T-helper 1 cell (primary cell): ENCODE measurements at regions not wholly inside any gene's neighbourhood (a gene's known extent, or its start where the extent isn't known, plus 50 kb on each side); places are given as distances from the start of the nearest gene placed in this dataset.

Experiments used
- DNase-seq, 5 donors: peaks; one replicate each; pipeline ENCODE4 v3.0.0-alpha.2; 2012 to 2020

DNA sequence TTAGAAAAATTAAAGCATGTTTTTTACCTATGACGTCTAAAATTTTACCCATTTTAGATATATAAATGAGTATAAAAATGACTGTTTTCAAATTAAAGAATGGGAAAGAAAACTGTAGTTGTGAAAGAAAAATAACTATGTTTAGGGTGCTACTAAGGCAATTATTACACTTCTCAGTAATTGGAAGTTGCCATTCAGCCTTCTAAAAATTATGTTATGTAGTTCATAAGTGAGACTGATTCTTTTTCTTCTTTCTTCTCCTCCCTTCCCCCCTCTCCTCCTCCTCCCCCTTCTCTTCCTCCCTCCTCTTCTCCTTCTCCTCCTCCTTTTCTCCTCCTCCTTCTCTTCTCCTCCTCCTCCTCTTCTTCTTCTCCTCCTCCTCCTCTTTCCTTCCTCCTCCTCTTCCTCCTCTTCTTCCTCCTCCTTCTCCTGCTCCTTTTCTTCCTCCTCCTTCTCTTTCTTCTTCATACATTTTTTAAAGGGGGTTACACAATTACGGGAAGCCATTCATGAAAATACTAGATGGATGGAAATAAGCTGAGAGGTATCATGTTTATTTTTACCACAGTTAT, 223.6 kb downstream of the CETN3 start:
- DNase-seq, result no peak

DNA sequence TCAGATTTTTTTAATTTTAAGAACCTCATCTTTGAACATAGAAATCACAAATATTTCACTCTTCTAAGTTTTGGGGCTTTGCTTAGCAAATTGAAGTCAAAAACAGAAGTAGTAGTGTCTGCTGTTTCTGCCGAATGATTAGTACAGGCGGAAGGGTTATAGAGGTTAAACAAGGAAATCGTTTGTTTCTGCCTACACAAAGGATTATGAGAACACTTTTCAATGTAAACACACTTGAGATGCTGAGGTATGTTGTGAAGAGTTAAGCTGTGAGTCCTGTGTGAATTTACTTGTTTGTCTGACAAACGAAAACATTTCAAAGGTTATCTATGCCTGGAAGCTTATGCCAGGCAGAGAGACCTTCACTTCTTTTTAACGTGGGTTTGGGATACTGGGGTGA, 224.8 kb downstream of the CETN3 start:
- DNase-seq, result no peak

DNA sequence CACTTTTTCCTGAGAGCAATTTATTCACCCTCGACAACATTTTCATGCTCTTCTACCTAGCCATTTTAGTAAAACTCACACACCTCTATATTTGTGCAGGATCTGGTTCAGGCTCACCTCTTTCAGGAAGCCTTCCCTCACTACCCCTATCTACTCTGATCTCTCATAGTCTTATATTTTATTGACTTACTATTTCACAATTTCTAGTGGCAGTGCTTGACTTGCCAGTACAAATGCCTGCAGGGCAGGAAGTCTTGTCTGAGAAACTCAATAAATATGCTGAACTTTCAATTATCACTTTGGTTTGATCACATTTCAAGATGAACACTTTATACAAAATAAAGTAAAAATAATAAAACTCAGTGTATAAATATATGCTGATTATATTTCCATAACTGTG, 226.8 kb downstream of the CETN3 start:
- DNase-seq, result no peak

GRCh38 chr5:90174236-90174635, 235.3 kb downstream of the CETN3 start:
- DNase-seq, result no peak

GRCh38 chr5:90173299-90174030, 236.1 kb downstream of the CETN3 start:
- DNase-seq, result no peak

GRCh38 chr5:90171466-90171865, 238.1 kb downstream of the CETN3 start:
- no peak for DNase-seq

DNA sequence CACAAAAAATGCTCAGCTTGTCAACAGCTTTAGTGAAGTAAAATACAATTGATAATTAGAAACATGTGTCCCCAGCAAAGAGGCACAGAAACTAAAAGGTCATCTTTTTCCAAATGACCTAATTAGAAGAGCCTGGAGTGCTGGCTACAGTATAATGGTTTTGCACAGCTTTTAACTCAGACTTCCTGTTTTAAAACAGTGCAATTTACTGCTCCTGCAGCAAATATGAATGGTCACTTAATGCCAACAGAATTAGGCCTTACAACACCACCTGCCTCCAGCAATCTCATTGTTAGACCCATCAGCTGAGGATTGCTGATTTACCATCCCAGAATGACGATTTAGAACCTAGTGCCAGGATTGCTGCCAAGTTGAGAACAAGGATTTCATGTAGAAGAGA, 239.3 kb downstream of the CETN3 start:
- DNase-seq, result no peak

GRCh38 chr5:90169078-90169477, 240.5 kb downstream of the CETN3 start:
- no peak for DNase-seq

- no peak for DNase-seq
Observed at GRCh38 chr5:90168399-90168798, 241.2 kb downstream of the CETN3 start.

DNA sequence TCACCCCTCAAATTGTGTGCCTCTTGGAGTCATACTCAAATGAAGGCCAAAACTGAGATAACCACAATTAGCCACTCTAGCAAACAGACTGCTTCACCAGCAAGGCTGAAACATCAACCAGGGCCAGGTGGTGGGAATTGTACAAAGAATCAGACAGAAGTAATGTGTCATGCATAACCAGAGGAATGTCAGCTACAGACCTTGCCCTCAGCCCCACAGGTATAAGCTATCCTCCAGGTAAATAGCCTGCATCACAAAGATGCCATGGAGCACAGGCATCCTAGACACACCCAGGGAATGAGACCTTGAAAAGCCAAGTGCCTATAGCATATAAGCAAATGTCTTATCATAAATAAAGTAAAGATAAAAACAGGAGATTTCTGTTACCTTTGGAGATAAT, 242.7 kb downstream of the CETN3 start:
- no peak for DNase-seq

GRCh38 chr5:90162324-90162723, 247.2 kb downstream of the CETN3 start:
- DNase-seq, result no peak

DNA sequence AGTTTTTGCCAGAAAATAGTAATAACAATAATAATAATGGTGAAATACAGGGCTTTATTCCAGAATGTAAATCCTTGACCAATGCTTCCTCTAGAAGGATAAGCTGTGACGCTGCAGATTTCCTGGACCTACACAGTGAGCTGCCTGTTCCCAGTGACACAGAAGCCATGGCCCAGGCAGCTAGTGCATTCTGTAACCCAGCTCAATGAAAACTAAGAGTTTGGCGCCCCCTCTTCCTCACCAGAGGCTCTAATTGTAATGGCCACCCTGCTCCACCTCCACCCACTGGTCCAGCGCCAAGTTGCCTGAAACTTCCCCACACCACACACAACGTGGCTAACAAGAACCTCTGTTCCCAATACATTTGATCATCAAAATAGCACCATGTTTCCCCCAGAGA, 248.1 kb downstream of the CETN3 start:
- DNase-seq, result no peak

GRCh38 chr5:90158131-90158530, 251.4 kb downstream of the CETN3 start:
- no peak for DNase-seq

DNA sequence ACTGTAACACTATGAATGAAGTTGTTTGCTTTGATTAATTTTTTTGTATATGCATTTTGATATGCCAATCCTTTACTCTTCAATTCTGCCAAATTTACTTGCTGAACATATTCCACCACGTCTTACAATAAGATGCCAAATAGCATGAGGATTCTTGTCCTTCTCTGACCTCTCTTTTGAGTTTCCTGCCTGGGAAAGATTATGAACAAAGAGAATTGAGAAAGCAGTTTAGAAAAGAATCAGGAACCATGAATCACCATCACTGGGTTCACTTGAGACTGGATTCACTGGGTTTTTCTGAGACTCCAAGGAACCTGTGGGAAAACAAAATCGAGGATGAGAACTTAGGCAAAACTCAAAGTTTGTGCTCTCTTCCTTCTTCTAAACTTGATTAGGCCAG, 256.5 kb downstream of the CETN3 start:
- DNase-seq, result no peak

GRCh38 chr5:90144625-90145327, 264.8 kb downstream of the CETN3 start:
- DNase-seq, result no peak

DNA sequence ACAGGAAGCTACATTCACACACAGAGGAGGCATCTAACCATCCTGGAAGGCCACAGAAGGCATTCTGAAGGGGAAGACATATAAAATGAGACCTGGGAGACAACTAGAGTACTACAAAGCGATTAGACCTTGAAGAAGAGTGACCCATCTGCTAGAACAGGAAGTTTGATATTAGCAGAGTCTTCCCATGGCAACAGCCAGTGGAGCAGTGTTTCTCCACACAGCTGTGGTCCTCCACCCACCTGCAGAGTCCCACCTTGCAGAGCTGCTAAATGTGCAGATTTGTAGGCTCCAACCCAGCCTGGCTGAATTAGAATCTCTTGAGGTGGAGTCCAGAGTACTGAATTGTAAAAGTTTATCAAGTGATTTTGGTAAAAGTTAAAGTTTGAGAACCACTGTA, 267.0 kb downstream of the CETN3 start:
- DNase-seq, result no peak

DNA sequence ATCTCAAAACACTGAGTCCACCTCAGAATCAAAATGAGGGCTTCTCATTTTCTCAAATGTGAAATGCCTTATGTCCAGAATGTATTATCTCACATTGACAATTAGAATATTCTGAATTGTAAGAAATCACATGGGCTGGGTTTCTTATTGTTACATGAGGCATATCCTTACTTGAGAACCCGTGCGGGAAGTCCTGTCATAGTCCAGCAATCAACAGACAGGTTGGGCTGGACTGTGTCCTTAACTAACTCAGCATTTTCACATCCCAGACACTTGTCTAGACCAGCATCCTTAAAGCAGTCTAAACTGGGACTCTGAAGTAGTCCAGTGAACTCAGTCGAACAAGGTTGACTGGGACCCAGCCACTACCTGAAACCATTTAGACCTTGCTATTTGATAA, 267.6 kb downstream of the CETN3 start:
- no peak for DNase-seq

GRCh38 chr5:90136952-90137528, 272.5 kb downstream of the CETN3 start:
- DNase-seq, result no peak

DNA sequence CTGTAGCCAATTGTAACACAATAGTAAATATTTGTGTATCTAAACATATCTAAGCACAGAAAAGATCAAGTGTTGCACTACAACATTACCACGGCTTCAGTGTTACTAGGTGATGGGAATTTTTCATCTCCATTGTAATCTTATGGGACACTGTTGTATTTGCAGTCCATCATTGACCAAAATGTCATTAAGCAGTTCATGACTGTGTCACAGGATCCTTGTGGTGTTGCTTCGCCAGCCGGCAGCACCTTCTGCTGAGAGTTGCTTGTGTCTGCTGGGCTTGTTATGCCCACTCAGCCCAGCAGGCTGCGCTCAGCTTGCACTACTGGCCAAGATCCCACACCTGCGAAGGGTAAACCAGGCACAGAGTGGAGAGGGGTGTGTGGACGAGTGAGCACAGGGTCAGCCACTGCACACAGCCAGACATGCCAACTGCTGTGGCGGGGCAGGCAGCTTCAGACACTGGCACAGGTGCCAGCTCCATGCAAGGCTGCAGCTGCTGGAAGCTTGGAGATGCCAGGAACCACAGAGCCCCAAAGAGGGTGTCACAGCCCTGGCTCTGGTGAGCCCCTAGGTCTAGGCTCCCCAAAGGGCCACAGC, 273.7 kb downstream of the CETN3 start:
- DNase-seq, result no peak

- no peak for DNase-seq
Observed at GRCh38 chr5:90134892-90135291, 274.7 kb downstream of the CETN3 start.

GRCh38 chr5:90134381-90134780, 275.2 kb downstream of the CETN3 start:
- no peak for DNase-seq

GRCh38 chr5:90133941-90134340, 275.6 kb downstream of the CETN3 start:
- no peak for DNase-seq

- peak in 1 of 5 donors; percentile 9 for DNase-seq
Observed at GRCh38 chr5:90131383-90132133, 278.0 kb downstream of the CETN3 start.
